ENCODE measurements at regions not wholly inside any gene's neighbourhood (a gene's known extent, or its start where the extent isn't known, plus 50 kb on each side); places are given as distances from the start of the nearest gene placed in this dataset.

DNA sequence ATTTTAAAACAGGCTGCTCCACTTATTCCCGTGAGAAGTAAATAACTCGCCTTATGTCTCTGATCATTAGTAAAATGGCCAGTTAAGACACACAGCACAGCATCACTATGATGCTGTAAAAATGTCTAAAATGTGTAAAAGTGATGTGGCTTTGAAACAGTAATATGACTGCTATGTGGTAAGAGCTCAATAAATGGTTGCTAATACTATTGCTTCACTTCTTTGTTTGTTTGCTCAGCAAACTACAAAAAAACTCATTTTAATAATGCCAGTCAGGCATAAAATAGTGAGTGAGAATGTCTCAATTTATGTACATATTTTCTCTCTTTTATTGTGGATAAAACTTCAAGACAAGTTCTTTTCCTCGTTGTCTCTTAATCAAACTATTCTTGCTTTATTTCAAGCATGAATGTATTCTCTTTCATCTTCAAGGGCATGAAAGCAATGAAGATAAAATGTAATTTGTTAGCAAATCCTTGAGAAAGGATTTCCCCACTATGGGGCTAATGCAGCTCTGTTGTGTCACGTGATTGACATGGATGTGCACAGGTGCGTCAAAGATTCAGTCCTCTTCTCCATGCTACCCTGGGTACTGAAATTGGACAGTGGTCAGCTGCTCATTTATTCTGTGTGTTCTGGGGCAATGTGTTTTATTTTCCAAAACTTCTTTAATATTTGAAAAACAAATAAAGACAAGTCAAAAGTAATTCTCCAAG, 387.2 kb downstream of the TRIB2 start:
- ChIA-PET CTCF (no interaction called here), POLR2A (no interaction called here)
- H3K4me1 Mint-ChIP-seq: no peaks in the 10 kb centered on the region
- H3K27ac Mint-ChIP-seq: no peak overlapping the region
- DNase-seq (ENCODE audit: low spot score) (no peak), ATAC-seq (no peak)
- peaks cover 8% of the 10 kb centered on the region for H3K36me3 Mint-ChIP-seq
- H3K27me3 Mint-ChIP-seq (ENCODE audit: low read depth): no peaks in the 10 kb centered on the region
- H3K4me3 Mint-ChIP-seq: no peak overlapping the region
- H3K9me3 Mint-ChIP-seq: peaks cover 18% of the 10 kb centered on the region
- TF ChIP-seq, protein P1, sequence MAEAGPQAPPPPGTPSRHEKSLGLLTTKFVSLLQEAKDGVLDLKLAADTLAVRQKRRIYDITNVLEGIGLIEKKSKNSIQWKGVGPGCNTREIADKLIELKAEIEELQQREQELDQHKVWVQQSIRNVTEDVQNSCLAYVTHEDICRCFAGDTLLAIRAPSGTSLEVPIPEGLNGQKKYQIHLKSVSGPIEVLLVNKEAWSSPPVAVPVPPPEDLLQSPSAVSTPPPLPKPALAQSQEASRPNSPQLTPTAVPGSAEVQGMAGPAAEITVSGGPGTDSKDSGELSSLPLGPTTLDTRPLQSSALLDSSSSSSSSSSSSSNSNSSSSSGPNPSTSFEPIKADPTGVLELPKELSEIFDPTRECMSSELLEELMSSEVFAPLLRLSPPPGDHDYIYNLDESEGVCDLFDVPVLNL (CRISPR knock-in tag; IDR thresholded peaks at IDR 0.05; ENCODE audit: borderline replicate concordance, low read depth): no peak
- TF ChIP-seq ZNF281 (CRISPR knock-in tag; IDR thresholded peaks at IDR 0.05) (no peak), E2F1 (CRISPR knock-in tag; IDR thresholded peaks at IDR 0.05) (no peak), IRF2 (CRISPR knock-in tag; IDR thresholded peaks at IDR 0.05; ENCODE audit: borderline replicate concordance, low read depth) (no peak), NFE2L1 (CRISPR knock-in tag; IDR thresholded peaks at IDR 0.05) (no peak), SMAD3 (CRISPR knock-in tag; IDR thresholded peaks at IDR 0.05; ENCODE audit: borderline replicate concordance) (no peak), CDX4 (CRISPR knock-in tag; IDR thresholded peaks at IDR 0.05; ENCODE audit: borderline replicate concordance) (no peak), PRDM15 (CRISPR knock-in tag; IDR thresholded peaks at IDR 0.05) (no peak), ERG (CRISPR knock-in tag; IDR thresholded peaks at IDR 0.05) (no peak), JAZF1 (CRISPR knock-in tag; IDR thresholded peaks at IDR 0.05) (no peak), ZNF396 (CRISPR knock-in tag; IDR thresholded peaks at IDR 0.05; ENCODE audit: borderline replicate concordance) (no peak), NR1H2 (CRISPR knock-in tag; IDR thresholded peaks at IDR 0.05) (no peak)
- TF ChIP-seq, protein P2, sequence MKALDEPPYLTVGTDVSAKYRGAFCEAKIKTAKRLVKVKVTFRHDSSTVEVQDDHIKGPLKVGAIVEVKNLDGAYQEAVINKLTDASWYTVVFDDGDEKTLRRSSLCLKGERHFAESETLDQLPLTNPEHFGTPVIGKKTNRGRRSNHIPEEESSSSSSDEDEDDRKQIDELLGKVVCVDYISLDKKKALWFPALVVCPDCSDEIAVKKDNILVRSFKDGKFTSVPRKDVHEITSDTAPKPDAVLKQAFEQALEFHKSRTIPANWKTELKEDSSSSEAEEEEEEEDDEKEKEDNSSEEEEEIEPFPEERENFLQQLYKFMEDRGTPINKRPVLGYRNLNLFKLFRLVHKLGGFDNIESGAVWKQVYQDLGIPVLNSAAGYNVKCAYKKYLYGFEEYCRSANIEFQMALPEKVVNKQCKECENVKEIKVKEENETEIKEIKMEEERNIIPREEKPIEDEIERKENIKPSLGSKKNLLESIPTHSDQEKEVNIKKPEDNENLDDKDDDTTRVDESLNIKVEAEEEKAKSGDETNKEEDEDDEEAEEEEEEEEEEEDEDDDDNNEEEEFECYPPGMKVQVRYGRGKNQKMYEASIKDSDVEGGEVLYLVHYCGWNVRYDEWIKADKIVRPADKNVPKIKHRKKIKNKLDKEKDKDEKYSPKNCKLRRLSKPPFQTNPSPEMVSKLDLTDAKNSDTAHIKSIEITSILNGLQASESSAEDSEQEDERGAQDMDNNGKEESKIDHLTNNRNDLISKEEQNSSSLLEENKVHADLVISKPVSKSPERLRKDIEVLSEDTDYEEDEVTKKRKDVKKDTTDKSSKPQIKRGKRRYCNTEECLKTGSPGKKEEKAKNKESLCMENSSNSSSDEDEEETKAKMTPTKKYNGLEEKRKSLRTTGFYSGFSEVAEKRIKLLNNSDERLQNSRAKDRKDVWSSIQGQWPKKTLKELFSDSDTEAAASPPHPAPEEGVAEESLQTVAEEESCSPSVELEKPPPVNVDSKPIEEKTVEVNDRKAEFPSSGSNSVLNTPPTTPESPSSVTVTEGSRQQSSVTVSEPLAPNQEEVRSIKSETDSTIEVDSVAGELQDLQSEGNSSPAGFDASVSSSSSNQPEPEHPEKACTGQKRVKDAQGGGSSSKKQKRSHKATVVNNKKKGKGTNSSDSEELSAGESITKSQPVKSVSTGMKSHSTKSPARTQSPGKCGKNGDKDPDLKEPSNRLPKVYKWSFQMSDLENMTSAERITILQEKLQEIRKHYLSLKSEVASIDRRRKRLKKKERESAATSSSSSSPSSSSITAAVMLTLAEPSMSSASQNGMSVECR (CRISPR knock-in tag; IDR thresholded peaks at IDR 0.05; ENCODE audit: borderline replicate concordance): no peak
- TF ChIP-seq, protein P3, sequence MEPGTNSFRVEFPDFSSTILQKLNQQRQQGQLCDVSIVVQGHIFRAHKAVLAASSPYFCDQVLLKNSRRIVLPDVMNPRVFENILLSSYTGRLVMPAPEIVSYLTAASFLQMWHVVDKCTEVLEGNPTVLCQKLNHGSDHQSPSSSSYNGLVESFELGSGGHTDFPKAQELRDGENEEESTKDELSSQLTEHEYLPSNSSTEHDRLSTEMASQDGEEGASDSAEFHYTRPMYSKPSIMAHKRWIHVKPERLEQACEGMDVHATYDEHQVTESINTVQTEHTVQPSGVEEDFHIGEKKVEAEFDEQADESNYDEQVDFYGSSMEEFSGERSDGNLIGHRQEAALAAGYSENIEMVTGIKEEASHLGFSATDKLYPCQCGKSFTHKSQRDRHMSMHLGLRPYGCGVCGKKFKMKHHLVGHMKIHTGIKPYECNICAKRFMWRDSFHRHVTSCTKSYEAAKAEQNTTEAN (CRISPR knock-in tag; IDR thresholded peaks at IDR 0.05): no peak
- TF ChIP-seq, protein P4, sequence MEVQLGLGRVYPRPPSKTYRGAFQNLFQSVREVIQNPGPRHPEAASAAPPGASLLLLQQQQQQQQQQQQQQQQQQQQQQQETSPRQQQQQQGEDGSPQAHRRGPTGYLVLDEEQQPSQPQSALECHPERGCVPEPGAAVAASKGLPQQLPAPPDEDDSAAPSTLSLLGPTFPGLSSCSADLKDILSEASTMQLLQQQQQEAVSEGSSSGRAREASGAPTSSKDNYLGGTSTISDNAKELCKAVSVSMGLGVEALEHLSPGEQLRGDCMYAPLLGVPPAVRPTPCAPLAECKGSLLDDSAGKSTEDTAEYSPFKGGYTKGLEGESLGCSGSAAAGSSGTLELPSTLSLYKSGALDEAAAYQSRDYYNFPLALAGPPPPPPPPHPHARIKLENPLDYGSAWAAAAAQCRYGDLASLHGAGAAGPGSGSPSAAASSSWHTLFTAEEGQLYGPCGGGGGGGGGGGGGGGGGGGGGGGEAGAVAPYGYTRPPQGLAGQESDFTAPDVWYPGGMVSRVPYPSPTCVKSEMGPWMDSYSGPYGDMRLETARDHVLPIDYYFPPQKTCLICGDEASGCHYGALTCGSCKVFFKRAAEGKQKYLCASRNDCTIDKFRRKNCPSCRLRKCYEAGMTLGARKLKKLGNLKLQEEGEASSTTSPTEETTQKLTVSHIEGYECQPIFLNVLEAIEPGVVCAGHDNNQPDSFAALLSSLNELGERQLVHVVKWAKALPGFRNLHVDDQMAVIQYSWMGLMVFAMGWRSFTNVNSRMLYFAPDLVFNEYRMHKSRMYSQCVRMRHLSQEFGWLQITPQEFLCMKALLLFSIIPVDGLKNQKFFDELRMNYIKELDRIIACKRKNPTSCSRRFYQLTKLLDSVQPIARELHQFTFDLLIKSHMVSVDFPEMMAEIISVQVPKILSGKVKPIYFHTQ (CRISPR knock-in tag; IDR thresholded peaks at IDR 0.05): no peak

Measured in WTC11 (cell line).